GM12874 (cell line): ENCODE measurements at regions not wholly inside any gene's neighbourhood (a gene's known extent, or its start where the extent isn't known, plus 50 kb on each side); places are given as distances from the start of the nearest gene placed in this dataset.

ENCODE experiments used
- TF ChIP-seq, protein P1 (sequence below): IDR thresholded peaks from 2 replicates; pipeline ENCODE4 v1.5.1; 2011; ENCODE audit warnings: low read depth, mild to moderate bottlenecking, control low read depth, low read length, moderate library complexity; ENCODE audit not compliant: insufficient read depth

DNA sequence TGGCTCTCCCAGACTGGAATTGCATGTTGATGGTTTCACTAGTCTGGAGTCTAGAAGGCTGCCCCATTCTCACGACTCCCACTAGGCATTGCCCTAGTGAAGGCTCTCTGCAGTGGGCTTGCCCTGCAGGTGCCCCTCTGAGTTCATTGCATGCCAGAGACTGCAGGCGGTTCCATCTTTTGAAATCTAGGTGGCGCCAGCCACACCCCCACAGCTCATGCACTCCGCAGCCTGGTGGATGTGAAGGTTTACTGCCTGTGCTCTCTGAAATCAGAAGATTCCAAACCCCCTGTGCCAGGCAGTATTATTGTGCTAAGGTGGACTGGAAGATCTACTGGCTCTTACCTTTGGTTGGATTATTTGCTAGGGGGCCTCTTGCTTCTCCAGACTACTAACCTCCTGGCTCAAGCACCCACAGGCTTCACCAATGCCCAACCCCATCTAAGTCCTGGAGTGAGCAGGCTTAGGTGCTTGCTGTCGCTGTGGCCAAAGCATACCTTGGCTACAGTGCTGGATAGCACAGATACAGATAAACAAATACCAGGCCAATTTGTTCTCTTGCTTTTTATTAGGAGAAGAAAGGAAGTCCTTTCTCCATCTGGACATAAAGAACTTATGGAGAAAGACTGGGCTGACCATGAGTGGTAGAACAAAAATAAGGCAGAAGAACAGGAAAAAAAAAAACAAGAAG lies 83.5 kb upstream of the SIM2 start:
- TF ChIP-seq, protein P1, sequence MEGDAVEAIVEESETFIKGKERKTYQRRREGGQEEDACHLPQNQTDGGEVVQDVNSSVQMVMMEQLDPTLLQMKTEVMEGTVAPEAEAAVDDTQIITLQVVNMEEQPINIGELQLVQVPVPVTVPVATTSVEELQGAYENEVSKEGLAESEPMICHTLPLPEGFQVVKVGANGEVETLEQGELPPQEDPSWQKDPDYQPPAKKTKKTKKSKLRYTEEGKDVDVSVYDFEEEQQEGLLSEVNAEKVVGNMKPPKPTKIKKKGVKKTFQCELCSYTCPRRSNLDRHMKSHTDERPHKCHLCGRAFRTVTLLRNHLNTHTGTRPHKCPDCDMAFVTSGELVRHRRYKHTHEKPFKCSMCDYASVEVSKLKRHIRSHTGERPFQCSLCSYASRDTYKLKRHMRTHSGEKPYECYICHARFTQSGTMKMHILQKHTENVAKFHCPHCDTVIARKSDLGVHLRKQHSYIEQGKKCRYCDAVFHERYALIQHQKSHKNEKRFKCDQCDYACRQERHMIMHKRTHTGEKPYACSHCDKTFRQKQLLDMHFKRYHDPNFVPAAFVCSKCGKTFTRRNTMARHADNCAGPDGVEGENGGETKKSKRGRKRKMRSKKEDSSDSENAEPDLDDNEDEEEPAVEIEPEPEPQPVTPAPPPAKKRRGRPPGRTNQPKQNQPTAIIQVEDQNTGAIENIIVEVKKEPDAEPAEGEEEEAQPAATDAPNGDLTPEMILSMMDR = no peak

DNA sequence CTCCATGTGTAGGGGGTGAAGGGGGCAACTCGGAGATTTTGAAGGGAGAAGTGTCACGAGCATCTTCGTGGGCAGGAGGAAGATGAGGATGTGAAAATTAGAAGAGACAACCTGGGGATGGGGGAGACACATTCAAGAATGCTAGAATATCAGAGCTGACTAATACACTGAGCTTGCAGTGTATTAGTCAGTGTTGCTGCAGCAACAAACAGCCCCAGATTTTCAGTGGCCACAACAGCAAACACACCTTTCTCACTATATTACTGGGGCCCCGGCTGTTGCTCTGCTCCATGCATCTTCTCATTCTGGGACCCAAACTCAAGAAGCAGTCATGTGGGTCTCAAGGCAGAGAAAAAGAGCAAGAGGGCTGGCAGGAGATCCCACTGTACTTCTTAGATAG lies 74.8 kb upstream of the SIM2 start:
- TF ChIP-seq, protein P1 = no peak

DNA sequence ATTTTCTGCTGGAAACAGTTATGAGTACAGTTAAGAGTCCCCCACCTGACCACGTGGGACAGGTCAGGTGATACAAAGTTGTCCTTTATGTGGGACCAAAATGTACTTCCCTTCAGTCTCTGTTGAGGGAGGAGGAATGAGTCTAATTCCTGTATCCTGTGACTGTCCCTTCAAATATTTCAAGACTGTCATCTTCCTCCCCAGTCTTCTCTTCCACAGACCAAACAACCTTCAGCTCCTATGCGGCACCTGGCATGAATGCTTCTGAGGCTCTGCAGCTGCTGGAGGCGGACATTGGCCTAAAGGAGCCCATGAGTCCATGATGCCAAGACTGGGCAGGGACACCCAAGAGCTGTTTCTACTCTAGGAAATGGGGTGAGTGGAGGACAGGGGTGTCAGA lies 72.1 kb upstream of the SIM2 start:
- TF ChIP-seq, protein P1 = no peak

DNA sequence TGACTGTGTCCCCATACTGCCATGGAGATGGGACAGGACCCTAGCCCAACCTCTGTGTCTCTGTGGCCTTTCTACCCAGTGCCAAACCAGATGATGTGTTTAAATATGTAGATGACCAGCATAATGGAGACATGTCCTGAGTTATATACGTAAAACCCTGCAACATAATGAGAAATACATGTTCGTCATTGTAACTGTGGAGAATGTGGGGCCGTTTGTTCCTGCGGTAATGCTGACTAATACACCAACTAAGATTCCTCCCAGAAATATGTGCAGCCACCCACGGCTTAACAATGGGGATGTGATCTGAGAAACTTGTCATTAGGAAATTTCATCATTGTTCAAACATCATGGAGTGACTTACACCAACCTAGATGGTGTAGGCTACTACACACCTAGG lies 71.7 kb upstream of the SIM2 start:
- TF ChIP-seq, protein P1 = no peak

DNA sequence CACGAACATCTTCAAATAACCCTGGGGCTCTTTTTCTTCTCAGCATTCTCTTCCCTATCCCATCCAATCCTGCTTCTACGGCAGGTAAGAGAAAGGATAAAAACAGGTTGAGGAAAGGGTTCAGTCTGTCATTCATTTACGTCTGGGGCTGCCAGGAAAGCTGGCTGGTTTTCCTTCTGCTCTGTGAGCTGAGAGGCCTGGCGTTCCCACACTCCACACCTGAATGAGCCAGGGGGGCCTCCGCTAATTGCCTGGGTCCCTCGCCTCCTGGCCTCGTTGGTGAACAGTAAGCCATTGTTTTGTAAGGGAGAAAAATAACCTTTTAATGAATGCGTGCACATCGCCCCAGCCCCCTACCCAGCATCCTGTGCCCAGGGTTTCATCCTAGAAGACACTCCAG lies 70.8 kb upstream of the SIM2 start:
- TF ChIP-seq, protein P1 = no peak

DNA sequence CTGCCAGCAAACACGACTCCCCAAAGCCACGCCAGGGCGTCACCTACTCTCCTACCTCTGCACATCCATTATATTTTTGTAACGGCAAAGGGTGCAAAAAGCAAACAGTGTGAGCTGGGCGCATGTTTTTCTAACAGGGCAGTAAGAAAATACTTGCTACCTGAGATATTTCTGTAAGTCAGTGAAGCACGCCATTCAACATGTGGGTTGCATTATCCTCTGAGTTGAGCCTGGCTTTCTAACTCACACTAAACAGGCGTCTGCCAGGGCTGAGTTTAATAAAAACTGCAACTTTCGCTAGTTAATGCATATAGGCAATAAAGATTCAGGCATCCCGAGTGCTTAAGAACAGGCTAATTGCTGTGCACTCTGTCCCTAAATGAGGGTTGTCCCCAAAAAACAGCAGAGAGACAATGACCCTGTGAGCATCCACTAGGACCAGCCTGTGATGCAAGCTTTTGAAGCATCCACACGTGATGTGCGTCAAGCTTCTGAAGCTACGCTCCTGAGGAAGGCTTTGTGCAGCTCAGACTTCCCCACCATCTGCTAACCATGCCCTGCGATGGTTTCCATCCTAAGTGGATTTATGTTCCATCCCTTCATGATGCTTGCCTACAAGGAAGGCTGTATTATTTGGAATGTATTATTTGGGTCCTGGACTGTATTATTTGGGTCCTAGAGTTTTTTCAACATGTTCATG lies 70.0 kb upstream of the SIM2 start:
- TF ChIP-seq, protein P1 = no peak

DNA sequence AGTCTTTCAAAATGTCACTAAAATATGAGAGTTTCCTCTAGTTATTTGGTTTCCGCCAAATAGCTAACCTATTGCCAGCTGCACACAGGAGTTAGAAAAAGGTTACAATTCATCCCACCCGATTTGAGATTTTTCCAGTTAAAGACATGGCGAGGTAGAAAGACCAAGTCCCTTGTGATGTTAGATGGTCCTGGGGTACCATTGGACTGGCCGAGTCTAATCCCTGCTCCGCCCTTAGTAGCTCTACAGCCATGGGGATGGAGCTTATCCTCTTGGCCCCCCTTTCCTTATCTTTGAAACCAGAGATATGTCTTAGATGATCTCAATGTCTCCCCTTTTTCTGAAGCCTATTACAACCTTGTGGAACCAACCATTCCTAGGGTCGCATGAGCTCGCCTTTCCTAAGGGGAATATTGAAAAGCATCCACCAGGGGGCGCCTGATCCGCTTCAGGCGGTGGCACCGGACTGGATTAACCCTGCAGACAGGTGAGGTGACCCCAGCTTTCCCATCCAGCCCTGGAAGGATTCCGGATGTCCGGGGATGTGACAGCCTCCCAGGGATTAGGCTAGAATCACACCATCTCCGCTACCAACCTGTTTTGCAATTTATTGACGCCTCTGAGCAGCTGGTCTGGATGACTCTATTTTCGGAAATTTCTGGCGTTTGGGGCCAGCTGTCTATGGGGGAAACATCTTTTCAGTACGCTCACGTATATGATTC lies 68.3 kb upstream of the SIM2 start:
- TF ChIP-seq, protein P1 = peak; percentile 76
